Trophoblast cell (in vitro differentiated cells and primary cell): ENCODE measurements at regions not wholly inside any gene's neighbourhood (a gene's known extent, or its start where the extent isn't known, plus 50 kb on each side); places are given as distances from the start of the nearest gene placed in this dataset.

Source experiments
- DNase-seq, 2 donors: peaks; one replicate each; pipeline ENCODE4 v3.0.0-alpha.2; 2016
- H2AFZ ChIP-seq: 2 replicates; pipeline ENCODE4 v1.6.1; 2013; ENCODE audit warnings: low read length, moderate library complexity, mild to moderate bottlenecking; ENCODE audit not compliant: insufficient read depth, poor library complexity
- H2AK5ac ChIP-seq: 2 replicates; pipeline ENCODE4 v1.6.1; 2013; ENCODE audit warnings: mild to moderate bottlenecking, low read length
- H2BK120ac ChIP-seq: 2 replicates; pipeline ENCODE4 v1.6.1; 2013; ENCODE audit warnings: low read length, mild to moderate bottlenecking, moderate library complexity; ENCODE audit not compliant: insufficient read depth, poor library complexity
- H2BK12ac ChIP-seq: 2 replicates; pipeline ENCODE4 v1.6.1; 2013; ENCODE audit warnings: mild to moderate bottlenecking, low read length, moderate library complexity
- H2BK5ac ChIP-seq: 2 replicates; pipeline ENCODE4 v1.6.1; 2013; ENCODE audit warnings: low read length, low read depth, moderate library complexity, mild to moderate bottlenecking; ENCODE audit not compliant: poor library complexity
- H3K14ac ChIP-seq: 2 replicates; pipeline ENCODE4 v1.6.1; 2013; ENCODE audit warnings: mild to moderate bottlenecking, low read length
- H3K18ac ChIP-seq: 2 replicates; pipeline ENCODE4 v1.6.1; 2013; ENCODE audit warnings: mild to moderate bottlenecking, low read length
- H3K23ac ChIP-seq: 2 replicates; pipeline ENCODE4 v1.6.1; 2013; ENCODE audit warnings: low read length
- H3K27ac ChIP-seq: 2 replicates; pipeline ENCODE4 v1.5.1; 2013; ENCODE audit warnings: low read depth, mild to moderate bottlenecking, inconsistent platforms, low read length, moderate library complexity
- H3K27me3 ChIP-seq: 2 replicates; pipeline ENCODE4 v1.6.1; 2013; ENCODE audit warnings: inconsistent platforms, mild to moderate bottlenecking, low read length, moderate library complexity; ENCODE audit not compliant: insufficient read depth
- H3K36me3 ChIP-seq, 2 experiments: 1 replicate in 1 of 2; 2 replicates in 1 of 2; pipeline ENCODE4 v1.6.1; 2013; ENCODE audit warnings: low read length in 2 of 2, mild to moderate bottlenecking in 2 of 2, moderate library complexity in 1 of 2; ENCODE audit not compliant: insufficient read depth in 2 of 2, control insufficient read depth in 1 of 2
- H3K4ac ChIP-seq: 2 replicates; pipeline ENCODE4 v1.6.1; 2013; ENCODE audit warnings: low read depth, mild to moderate bottlenecking, low read length, moderate library complexity
- H3K4me1 ChIP-seq, 2 experiments: 1 replicate in 1 of 2; 2 replicates in 1 of 2; pipeline ENCODE4 v1.6.1; 2013; ENCODE audit warnings: low read length in 2 of 2, mild to moderate bottlenecking in 2 of 2, moderate library complexity in 1 of 2; ENCODE audit not compliant: insufficient read depth in 2 of 2, control insufficient read depth in 1 of 2
- H3K4me2 ChIP-seq: 2 replicates; pipeline ENCODE4 v1.6.1; 2013; ENCODE audit warnings: inconsistent platforms, mild to moderate bottlenecking, low read length, moderate library complexity
- H3K4me3 ChIP-seq: 2 replicates; pipeline ENCODE4 v1.5.1; 2013; ENCODE audit warnings: mild to moderate bottlenecking, low read depth, low read length, inconsistent platforms
- H3K79me1 ChIP-seq: one replicate; pipeline ENCODE4 v1.6.1; 2013; ENCODE audit warnings: low read length
- H3K79me2 ChIP-seq: 2 replicates; pipeline ENCODE4 v1.6.1; 2013; ENCODE audit warnings: low read length, mild to moderate bottlenecking; ENCODE audit not compliant: control insufficient read depth, insufficient read depth, poor library complexity
- H3K9ac ChIP-seq: 2 replicates; pipeline ENCODE4 v1.6.1; 2013; ENCODE audit warnings: mild to moderate bottlenecking, low read length
- H3K9me3 ChIP-seq: 2 replicates; pipeline ENCODE4 v1.6.1; 2013; ENCODE audit warnings: low read depth, mild to moderate bottlenecking, control low read depth, inconsistent platforms, low read length; ENCODE audit not compliant: insufficient read depth
- H4K12ac ChIP-seq: 2 replicates; pipeline ENCODE4 v1.6.1; 2013; ENCODE audit warnings: low read depth, mild to moderate bottlenecking, low read length, moderate library complexity
- H4K8ac ChIP-seq: 2 replicates; pipeline ENCODE4 v1.6.1; 2013; ENCODE audit warnings: low read depth, mild to moderate bottlenecking, low read length, moderate library complexity
- H4K91ac ChIP-seq: one replicate; pipeline ENCODE4 v1.6.1; 2013; ENCODE audit warnings: low read depth, mild to moderate bottlenecking, low read length, moderate library complexity
- WGBS: extraction: QIAGEN DNeasy Blood & Tissue Kit; methylation state at CpG from one replicate; pipeline ENCODE4 v1.1.7; 2013; ENCODE audit warnings: missing lambda C conversion rate; ENCODE audit not compliant: insufficient read length, insufficient coverage; ENCODE audit errors: extremely low coverage; 5-methylcytosine and 5-hydroxymethylcytosine counted together

DNA sequence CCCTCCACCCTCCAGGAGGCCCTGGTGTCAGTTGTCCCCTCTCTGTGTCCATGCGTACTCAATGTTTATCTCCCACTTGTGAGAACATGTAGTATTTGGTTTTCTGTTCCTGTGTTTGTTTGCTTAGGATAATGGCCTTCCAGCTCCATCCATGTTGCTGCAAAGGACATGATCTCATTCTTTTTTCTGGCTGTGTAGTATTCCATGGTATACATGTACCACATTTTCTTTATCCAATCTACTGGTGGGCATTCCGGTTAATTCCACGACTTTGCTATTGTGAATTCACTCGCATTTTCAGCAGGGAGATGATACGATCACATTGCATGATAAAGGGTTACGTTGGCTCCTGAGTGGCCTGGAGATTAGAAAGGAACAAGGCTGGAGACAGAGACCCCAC, 286.2 kb downstream of the FOXL1 start:
- H3K79me1 ChIP-seq = no peaks in the 10 kb centered on the region
- no peak overlapping the region for H3K4me3 ChIP-seq
- H3K79me2 ChIP-seq = no peaks in the 10 kb centered on the region
- no peak overlapping the region for H4K12ac ChIP-seq
- no peak overlapping the region for H2BK12ac ChIP-seq
- no peak overlapping the region for H3K27ac ChIP-seq
- no peak for DNase-seq
- no CpG with 5 or more reads among the region's 6 CpGs for WGBS
- no peak overlapping the region for H3K18ac ChIP-seq
- H3K9ac ChIP-seq = no peak overlapping the region
- H4K91ac ChIP-seq = no peak overlapping the region
- no peak overlapping the region for H3K23ac ChIP-seq
- no peak overlapping the region for H3K4ac ChIP-seq
- no peak overlapping the region for H2AFZ ChIP-seq
- H3K4me2 ChIP-seq = no peak overlapping the region
- no peak overlapping the region for H2AK5ac ChIP-seq
- H3K36me3 ChIP-seq = no peaks in the 10 kb centered on the region
- H4K8ac ChIP-seq = no peak overlapping the region
- H3K14ac ChIP-seq = no peak overlapping the region
- no peak overlapping the region for H2BK5ac ChIP-seq
- no peaks in the 10 kb centered on the region for H3K4me1 ChIP-seq
- H3K27me3 ChIP-seq = no peaks in the 10 kb centered on the region
- H2BK120ac ChIP-seq = no peak overlapping the region
- peaks cover 9% of the 10 kb centered on the region for H3K9me3 ChIP-seq

DNA sequence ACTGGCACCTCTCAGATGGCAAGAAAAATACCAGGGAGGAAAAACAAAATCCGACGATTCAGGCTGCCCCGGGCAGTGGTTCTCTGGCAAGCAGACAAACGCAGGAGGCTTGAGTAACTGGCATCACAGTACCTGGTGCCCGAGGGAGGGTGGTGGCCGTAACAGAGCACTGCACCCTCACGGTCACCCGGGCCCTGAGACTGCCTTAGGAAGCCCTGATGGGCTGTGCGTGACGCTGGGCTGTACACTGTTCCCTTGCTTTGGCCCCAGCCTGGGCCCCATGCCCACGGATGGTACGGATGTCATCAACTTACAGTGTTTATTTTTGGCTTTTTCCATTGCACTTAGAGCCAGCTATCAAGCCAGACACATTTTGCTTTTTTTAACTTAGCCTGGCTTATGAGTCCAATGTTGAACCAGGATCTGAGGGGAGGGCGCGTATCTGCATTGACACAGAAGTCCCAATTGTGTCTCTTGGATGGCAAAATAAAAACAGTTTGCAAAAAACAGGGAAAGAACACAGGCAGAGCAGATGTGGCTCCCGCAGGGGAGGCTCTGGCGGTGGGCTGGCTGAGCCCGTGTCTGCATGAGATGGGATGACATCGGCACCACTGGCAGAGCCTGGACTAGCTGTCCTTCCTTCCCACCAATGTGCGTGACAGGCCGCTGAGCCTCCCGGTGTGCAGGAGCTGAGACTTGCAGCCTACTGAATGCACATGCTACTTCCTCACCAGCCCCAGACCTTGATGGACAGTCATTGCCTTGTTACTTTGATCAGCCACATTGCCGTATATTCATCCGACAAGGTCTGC, 287.7 kb downstream of the FOXL1 start:
- Histone ChIP-seq H3K79me1 (no peaks in the 10 kb centered on the region), H2AFZ (no peak overlapping the region), H3K4ac (no peak overlapping the region), H4K12ac (no peak overlapping the region), H3K27ac (no peak overlapping the region), H3K9ac (no peak overlapping the region), H2BK12ac (no peak overlapping the region), H3K9me3 (peaks cover 9% of the 10 kb centered on the region), H4K91ac (no peak overlapping the region), H2BK120ac (no peak overlapping the region), H3K4me3 (no peak overlapping the region), H4K8ac (no peak overlapping the region), H2BK5ac (no peak overlapping the region), H3K23ac (no peak overlapping the region), H2AK5ac (no peak overlapping the region), H3K4me2 (no peak overlapping the region), H3K18ac (no peak overlapping the region), H3K79me2 (no peaks in the 10 kb centered on the region), H3K14ac (no peak overlapping the region), H3K36me3 (no peaks in the 10 kb centered on the region), H3K4me1 (no peaks in the 10 kb centered on the region), H3K27me3 (no peaks in the 10 kb centered on the region)
- no peak for DNase-seq
- WGBS = no CpG with 5 or more reads among the region's 23 CpGs

- no peak overlapping the region for H4K12ac ChIP-seq
- H3K27ac ChIP-seq = no peak overlapping the region
- no peaks in the 10 kb centered on the region for H3K4me1 ChIP-seq
- no peak overlapping the region for H3K14ac ChIP-seq
- no peak overlapping the region for H4K8ac ChIP-seq
- H3K18ac ChIP-seq = no peak overlapping the region
- peaks cover 5% of the 10 kb centered on the region for H3K9me3 ChIP-seq
- no peak overlapping the region for H2AFZ ChIP-seq
- WGBS = no CpG with 5 or more reads among the region's 6 CpGs
- H3K4me3 ChIP-seq = no peak overlapping the region
- no peak overlapping the region for H2AK5ac ChIP-seq
- H2BK12ac ChIP-seq = no peak overlapping the region
- H3K4ac ChIP-seq = no peak overlapping the region
- H3K4me2 ChIP-seq = no peak overlapping the region
- H3K9ac ChIP-seq = no peak overlapping the region
- no peaks in the 10 kb centered on the region for H3K36me3 ChIP-seq
- no peaks in the 10 kb centered on the region for H3K27me3 ChIP-seq
- H3K23ac ChIP-seq = no peak overlapping the region
- no peaks in the 10 kb centered on the region for H3K79me2 ChIP-seq
- DNase-seq = no peak
- no peak overlapping the region for H2BK5ac ChIP-seq
- no peaks in the 10 kb centered on the region for H3K79me1 ChIP-seq
- H2BK120ac ChIP-seq = no peak overlapping the region
- no peak overlapping the region for H4K91ac ChIP-seq
These were observed 288.8 kb downstream of the FOXL1 start for GRCh38 chr16:86866986-86867722.

- Histone ChIP-seq H3K14ac (no peak overlapping the region), H2BK5ac (no peak overlapping the region), H2AK5ac (no peak overlapping the region), H4K8ac (no peak overlapping the region), H4K12ac (no peak overlapping the region), H2AFZ (no peak overlapping the region), H3K27me3 (no peaks in the 10 kb centered on the region), H3K4me3 (no peak overlapping the region), H3K4me2 (no peak overlapping the region), H3K4me1 (peaks cover 0 to 2% of the 10 kb centered on the region in 2 experiments), H3K18ac (no peak overlapping the region), H3K27ac (no peak overlapping the region), H3K4ac (no peak overlapping the region), H3K9ac (no peak overlapping the region), H3K79me2 (no peaks in the 10 kb centered on the region), H3K79me1 (no peaks in the 10 kb centered on the region), H3K23ac (no peak overlapping the region), H3K36me3 (no peaks in the 10 kb centered on the region), H2BK12ac (no peak overlapping the region), H3K9me3 (peaks cover 6% of the 10 kb centered on the region), H2BK120ac (no peak overlapping the region), H4K91ac (no peak overlapping the region)
- no CpG with 5 or more reads among the region's 12 CpGs for WGBS
- no peak for DNase-seq
These were observed 289.7 kb downstream of the FOXL1 start for GRCh38 chr16:86868070-86868469.
